PC-9 (cell line): ENCODE measurements at regions not wholly inside any gene's neighbourhood (a gene's known extent, or its start where the extent isn't known, plus 50 kb on each side); places are given as distances from the start of the nearest gene placed in this dataset.

Source experiments
- BruUV-seq: library from RNA; stranded (reverse); fragments of 400-500 nt; replicated peaks from 2 replicates; lab custom pipeline; 2021; lab: Mats Ljungman, UMichigan
- CTCF ChIA-PET: fragments of 300-600 bp; sonication (Branson Sonifier 250); formaldehyde crosslinking; loops from one replicate; lab custom pipeline; 2022; ENCODE audit warnings: antibody characterized with exemption; lab: Charles Lee
- POLR2A ChIA-PET: fragments of 300-600 bp; sonication (Branson Sonifier 250); formaldehyde crosslinking; loops from one replicate; lab custom pipeline; 2022; ENCODE audit warnings: antibody characterized with exemption; ENCODE audit not compliant: unreplicated experiment; lab: Charles Lee
- DNase-seq, 2 experiments: peaks; one replicate each; pipeline versions ENCODE4 v3.0.0 to v3.0.0-alpha.2; 2015 to 2022; ENCODE audit warnings: mixed read lengths in 1 of 2
- H2AFZ ChIP-seq: fragments of 200-600 bp; sonication (generic); 2 replicates; pipeline ENCODE4 v1.8.1; 2017; ENCODE audit warnings: antibody characterized with exemption
- H3F3A ChIP-seq: fragments of 200-600 bp; sonication (generic); 2 replicates; pipeline ENCODE4 v1.8.1; 2017; ENCODE audit warnings: antibody characterized with exemption, mild to moderate bottlenecking, low read depth; ENCODE audit not compliant: insufficient read depth
- H3K27ac ChIP-seq: fragments of 200-600 bp; sonication (generic); 2 replicates; pipeline ENCODE4 v1.6.1; 2016; ENCODE audit warnings: mixed run types
- H3K27me3 ChIP-seq: fragments of 200-600 bp; sonication (generic); 2 replicates; pipeline ENCODE4 v1.6.1; 2016; ENCODE audit warnings: low read depth, mixed run types; ENCODE audit not compliant: insufficient read depth
- H3K36me3 ChIP-seq: fragments of 200-600 bp; sonication (generic); 2 replicates; pipeline ENCODE4 v1.6.1; 2016; ENCODE audit warnings: low read depth, mixed run types
- H3K4me1 ChIP-seq: fragments of 200-600 bp; sonication (generic); replicated peaks from 2 replicates; pipeline ENCODE4 v1.6.1; 2016; ENCODE audit warnings: mixed run types; ENCODE audit not compliant: insufficient read depth
- H3K4me2 ChIP-seq: fragments of 200-600 bp; sonication (generic); 2 replicates; pipeline ENCODE4 v1.6.1; 2017; ENCODE audit warnings: mixed run types
- H3K4me3 ChIP-seq: fragments of 200-600 bp; sonication (generic); 2 replicates; pipeline ENCODE4 v1.6.1; 2016; ENCODE audit warnings: mixed run types
- H3K79me2 ChIP-seq: fragments of 200-600 bp; sonication (generic); 2 replicates; pipeline ENCODE4 v1.6.1; 2017; ENCODE audit warnings: low read depth, mixed run types
- H3K9me2 ChIP-seq: fragments of 200-600 bp; sonication (generic); 2 replicates; pipeline ENCODE4 v1.8.1; 2017; ENCODE audit warnings: mild to moderate bottlenecking; ENCODE audit not compliant: insufficient read depth
- H3K9me3 ChIP-seq: fragments of 200-600 bp; sonication (generic); 2 replicates; pipeline ENCODE4 v1.8.1; 2016; ENCODE audit warnings: low read depth; ENCODE audit not compliant: insufficient read depth
- H4K20me1 ChIP-seq: fragments of 200-600 bp; sonication (generic); 2 replicates; pipeline ENCODE4 v1.8.1; 2017; ENCODE audit not compliant: insufficient read depth
- CTCF ChIP-seq: fragments of 200-600 bp; sonication (generic); conservative IDR thresholded peaks from 2 replicates; pipeline ENCODE4 v1.6.1; 2017; ENCODE audit warnings: mixed run types, antibody characterized with exemption, mild to moderate bottlenecking, moderate library complexity
- EZH2 ChIP-seq: fragments of 200-600 bp; sonication (generic); IDR thresholded peaks from 2 replicates; pipeline ENCODE4 v1.8.0; 2017; ENCODE audit warnings: antibody characterized with exemption, low read depth
- intact Hi-C: fragments of 100-400 bp; cut with micrococcal nuclease; formaldehyde crosslinking; loops from one replicate; pipeline ENCODE4 v1.10.0; 2022; ENCODE audit not compliant: unreplicated experiment

DNA sequence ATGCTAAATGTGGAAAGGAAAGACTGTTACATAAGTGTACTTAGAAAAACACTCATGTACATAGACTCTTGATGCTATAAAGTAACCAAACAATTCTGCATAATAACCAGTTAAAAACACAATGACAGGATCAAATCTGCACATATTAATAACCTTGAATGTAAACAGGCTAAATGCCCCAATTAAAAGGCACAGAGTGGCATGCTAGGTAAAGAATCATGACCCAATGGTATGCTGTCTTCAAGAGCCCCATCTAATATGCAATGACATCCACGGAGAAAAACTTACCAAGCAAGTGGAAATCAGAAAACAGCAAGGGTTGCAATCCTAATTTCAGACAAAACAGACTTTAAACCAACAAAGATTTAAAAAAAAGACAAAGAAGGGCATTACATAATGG is 644.8 kb upstream of the PKN2 start:
- TF ChIP-seq EZH2: no peak
- TF ChIP-seq CTCF: no peak
- Histone ChIP-seq H3K4me2 (no peak overlapping the region), H3K4me3 (no peak overlapping the region), H3K9me2 (no peaks in the 10 kb centered on the region), H3K27me3 (no peaks in the 10 kb centered on the region), H3K36me3 (no peaks in the 10 kb centered on the region), H3F3A (no peaks in the 10 kb centered on the region), H2AFZ (no peak overlapping the region), H3K79me2 (no peaks in the 10 kb centered on the region), H4K20me1 (no peaks in the 10 kb centered on the region), H3K9me3 (no peaks in the 10 kb centered on the region), H3K27ac (no peak overlapping the region), H3K4me1 (no peaks in the 10 kb centered on the region)
- BruUV-seq: no TSS peak
- CTCF ChIA-PET: no interaction called here
- intact Hi-C loops: no loop called here
- POLR2A ChIA-PET: no interaction called here
- no peak for DNase-seq

DNA sequence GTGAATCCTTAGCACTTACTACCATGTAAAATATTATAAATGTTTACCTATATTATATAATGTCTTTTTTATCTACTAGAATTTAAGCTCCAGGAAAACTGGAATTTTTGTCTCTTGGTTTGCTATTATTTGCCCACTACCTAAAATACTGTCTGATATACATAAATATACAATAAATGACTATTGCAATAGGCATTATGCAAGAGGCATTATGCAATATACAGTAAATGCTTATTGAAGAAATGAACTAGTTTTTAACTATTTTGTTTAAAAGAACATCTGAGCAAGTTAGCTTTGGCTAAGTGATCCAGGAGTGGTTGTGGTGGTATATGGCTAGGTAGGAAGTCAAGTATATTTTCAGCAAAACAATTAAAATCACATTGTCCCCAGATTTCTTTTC is 640.2 kb upstream of the PKN2 start:
- POLR2A ChIA-PET: no interaction called here
- no TSS peak for BruUV-seq

DNA sequence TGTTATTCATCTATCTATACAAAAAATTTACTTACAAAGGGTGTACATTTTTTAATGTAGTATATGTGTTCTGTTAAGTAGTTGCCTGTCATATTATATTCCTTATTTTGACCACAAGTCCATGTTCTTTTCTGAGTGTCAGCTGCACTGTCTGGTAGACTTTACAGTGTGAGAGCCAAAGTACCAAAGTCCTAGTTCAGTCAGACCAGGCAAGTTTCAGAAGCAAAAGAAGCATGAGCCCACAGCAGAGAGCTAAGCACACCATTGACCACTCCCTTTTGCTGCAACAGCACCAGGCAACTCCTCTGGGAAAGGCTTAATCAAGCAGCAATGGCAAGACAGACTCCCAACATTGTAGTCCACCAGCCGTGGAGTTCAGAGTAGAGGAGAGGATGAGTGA is 631.9 kb upstream of the PKN2 start:
- no TSS peak for BruUV-seq
- POLR2A ChIA-PET: no interaction called here
- Histone ChIP-seq H3K4me3 (no peak overlapping the region), H3K27me3 (no peaks in the 10 kb centered on the region), H3K4me2 (no peak overlapping the region), H3K36me3 (no peaks in the 10 kb centered on the region), H3F3A (no peaks in the 10 kb centered on the region), H4K20me1 (no peaks in the 10 kb centered on the region), H3K9me3 (no peaks in the 10 kb centered on the region), H3K27ac (no peak overlapping the region), H2AFZ (no peak overlapping the region), H3K9me2 (no peaks in the 10 kb centered on the region), H3K4me1 (no peaks in the 10 kb centered on the region), H3K79me2 (no peaks in the 10 kb centered on the region)
- DNase-seq: no peak
- CTCF ChIA-PET: no interaction called here
- TF ChIP-seq EZH2: no peak
- no peak for TF ChIP-seq CTCF
- intact Hi-C loops: no loop called here

More for the DNA sequence above, 640.2 kb upstream of the PKN2 start:
- H3F3A ChIP-seq: no peaks in the 10 kb centered on the region
- no peak for DNase-seq
- no peak overlapping the region for H3K4me3 ChIP-seq
- no peak overlapping the region for H2AFZ ChIP-seq
- no peak overlapping the region for H3K4me2 ChIP-seq
- no peaks in the 10 kb centered on the region for H3K79me2 ChIP-seq
- intact Hi-C loops: no loop called here
- H3K27ac ChIP-seq: no peak overlapping the region
- no peaks in the 10 kb centered on the region for H3K36me3 ChIP-seq
- H3K27me3 ChIP-seq: no peaks in the 10 kb centered on the region
- H3K9me3 ChIP-seq: no peaks in the 10 kb centered on the region
- CTCF ChIA-PET: no interaction called here
- H3K9me2 ChIP-seq: no peaks in the 10 kb centered on the region
- TF ChIP-seq CTCF (no peak), EZH2 (no peak)
- H4K20me1 ChIP-seq: no peaks in the 10 kb centered on the region
- H3K4me1 ChIP-seq: no peaks in the 10 kb centered on the region
